SKM-1 (cell line): ENCODE measurements at regions not wholly inside any gene's neighbourhood (a gene's known extent, or its start where the extent isn't known, plus 50 kb on each side); places are given as distances from the start of the nearest gene placed in this dataset.

ENCODE experiments used
- DNase-seq: peaks from one replicate; lab custom pipeline; 2025; ENCODE audit not compliant: unreplicated experiment; lab: John Stamatoyannopoulos, UW

DNA sequence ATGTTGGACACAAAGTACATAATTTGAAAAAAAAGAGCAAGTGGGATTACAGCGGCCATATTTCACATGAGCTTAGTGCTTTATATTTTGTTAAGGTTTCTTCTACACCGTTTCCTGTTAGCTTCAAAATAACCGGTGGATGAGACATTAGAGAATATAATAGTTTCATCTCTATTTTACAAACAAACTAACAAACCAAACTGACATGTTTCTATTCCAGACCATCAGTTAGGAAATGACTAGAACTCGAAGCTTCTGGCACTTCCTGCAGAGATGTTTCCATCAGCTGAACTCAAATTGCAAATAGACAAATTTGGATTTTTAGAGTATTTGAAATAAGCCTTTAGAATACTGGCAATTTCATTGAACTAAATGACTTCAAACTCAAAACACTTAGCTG lies 86.5 kb downstream of the MTRR start:
- DNase-seq: no peak

DNA sequence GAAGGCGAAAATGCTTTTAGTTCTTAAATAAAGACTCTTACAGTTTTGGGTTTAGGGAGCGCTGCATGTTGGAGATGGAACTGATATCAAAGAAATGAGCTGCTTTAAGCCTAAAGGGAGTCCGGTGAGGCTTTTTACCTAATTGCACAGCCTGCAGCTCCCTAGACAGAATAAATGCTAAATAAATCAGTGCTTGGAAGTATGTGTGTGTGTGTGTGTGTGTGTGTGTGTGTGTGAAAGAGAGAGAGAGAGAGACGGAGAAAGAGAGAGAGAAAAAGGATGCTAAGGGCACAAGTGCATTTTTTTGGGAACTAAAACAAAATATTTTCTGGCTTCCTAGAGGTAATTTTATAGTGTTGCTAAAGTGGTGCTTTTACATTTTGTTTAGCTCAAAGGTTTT lies 88.4 kb downstream of the MTRR start:
- DNase-seq: no peak

- no peak for DNase-seq
Measured at GRCh38 chr5:7960142-7960541, 91.2 kb downstream of the MTRR start.

GRCh38 chr5:7961540-7961939 lies 92.6 kb downstream of the MTRR start:
- DNase-seq: no peak

GRCh38 chr5:7970816-7971215 lies 101.9 kb downstream of the MTRR start:
- no peak for DNase-seq

GRCh38 chr5:7976411-7977190 lies 107.7 kb downstream of the MTRR start:
- no peak for DNase-seq

- DNase-seq: no peak
Measured at GRCh38 chr5:7978114-7978513, 109.2 kb downstream of the MTRR start.

DNA sequence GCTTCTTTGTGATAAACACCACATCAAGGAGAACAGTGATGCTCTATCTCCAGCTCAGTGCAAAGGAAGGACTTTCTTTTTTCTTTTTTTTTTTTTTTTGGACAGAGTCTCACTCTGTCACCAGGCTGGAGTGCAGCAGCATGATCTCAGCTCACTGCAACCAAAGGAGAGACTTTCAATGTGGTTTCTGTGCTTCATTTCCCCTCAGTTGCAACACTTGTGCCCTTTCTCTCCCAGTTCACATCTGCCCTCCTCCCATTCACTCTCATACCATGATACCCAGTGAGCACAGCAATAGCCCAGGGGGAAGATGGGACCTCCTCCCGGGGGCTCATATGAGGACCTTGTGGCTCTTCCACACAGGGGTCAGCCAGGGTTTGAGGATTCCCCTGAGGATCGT lies 110.0 kb downstream of the MTRR start:
- DNase-seq: no peak

- DNase-seq: no peak
Measured at GRCh38 chr5:7980881-7981280, 111.9 kb downstream of the MTRR start.

DNA sequence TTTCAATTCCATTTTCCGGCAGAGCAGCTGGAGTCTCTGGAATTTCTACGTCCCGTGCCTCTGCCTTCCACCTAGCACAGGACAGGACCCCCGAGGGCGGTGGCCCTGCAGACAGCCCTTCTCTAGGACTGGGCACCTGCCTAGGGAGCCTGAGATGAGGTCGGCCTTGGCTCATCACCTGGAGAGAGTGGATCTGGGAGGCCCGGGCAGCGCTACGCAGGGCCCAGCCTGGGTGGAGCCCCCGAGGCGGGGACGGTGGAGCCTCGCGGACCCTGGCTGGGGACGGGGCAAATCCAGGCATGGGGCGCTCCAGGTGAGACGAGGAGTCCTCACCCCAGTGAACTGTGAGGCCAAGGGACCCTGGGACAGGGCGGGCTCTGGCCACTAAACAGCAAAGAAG lies 114.5 kb downstream of the MTRR start:
- DNase-seq: no peak

GRCh38 chr5:7991125-7991821 lies 122.3 kb downstream of the MTRR start:
- no peak for DNase-seq

GRCh38 chr5:7995688-7996294 lies 126.8 kb downstream of the MTRR start:
- no peak for DNase-seq

- DNase-seq: no peak
Measured at GRCh38 chr5:8005416-8005815, 136.5 kb downstream of the MTRR start.

GRCh38 chr5:8012131-8012977 lies 143.4 kb downstream of the MTRR start:
- DNase-seq: no peak

DNA sequence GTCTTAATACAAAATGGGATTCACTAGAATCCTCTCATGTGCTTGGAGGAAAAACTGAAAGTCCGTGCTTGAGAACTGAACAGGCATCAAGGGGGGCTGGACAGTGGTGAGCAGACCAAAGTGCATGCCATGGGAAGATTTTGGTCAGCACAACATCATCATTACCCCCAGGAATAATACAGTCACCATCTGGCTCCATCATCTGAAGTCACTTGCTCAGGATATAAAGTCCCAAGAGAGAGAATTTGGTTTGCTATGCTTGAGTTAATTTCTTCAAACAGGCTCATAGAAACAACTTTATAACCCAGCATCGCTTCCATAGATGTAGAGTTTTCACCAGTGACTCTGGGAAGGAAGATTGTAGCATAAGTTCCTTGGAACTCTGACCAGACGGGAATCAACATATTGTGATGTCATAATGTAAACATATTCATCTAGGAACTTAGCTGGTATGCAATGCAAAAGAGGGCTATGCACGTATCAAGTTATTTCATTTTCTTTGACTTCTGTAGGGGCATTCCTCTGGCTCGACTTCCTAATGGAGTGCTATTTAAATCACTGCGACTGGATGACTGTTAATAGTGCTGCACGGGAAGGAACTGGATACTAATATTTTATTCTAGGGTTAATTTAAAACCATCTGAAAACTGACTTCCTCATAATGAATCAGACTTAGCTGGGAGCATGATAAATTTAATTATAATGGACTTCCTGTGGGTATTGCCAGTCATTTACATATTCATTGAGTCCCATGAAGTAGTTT lies 145.2 kb downstream of the MTRR start:
- no peak for DNase-seq

GRCh38 chr5:8019719-8020218 lies 150.8 kb downstream of the MTRR start:
- DNase-seq: peak; percentile 26

DNA sequence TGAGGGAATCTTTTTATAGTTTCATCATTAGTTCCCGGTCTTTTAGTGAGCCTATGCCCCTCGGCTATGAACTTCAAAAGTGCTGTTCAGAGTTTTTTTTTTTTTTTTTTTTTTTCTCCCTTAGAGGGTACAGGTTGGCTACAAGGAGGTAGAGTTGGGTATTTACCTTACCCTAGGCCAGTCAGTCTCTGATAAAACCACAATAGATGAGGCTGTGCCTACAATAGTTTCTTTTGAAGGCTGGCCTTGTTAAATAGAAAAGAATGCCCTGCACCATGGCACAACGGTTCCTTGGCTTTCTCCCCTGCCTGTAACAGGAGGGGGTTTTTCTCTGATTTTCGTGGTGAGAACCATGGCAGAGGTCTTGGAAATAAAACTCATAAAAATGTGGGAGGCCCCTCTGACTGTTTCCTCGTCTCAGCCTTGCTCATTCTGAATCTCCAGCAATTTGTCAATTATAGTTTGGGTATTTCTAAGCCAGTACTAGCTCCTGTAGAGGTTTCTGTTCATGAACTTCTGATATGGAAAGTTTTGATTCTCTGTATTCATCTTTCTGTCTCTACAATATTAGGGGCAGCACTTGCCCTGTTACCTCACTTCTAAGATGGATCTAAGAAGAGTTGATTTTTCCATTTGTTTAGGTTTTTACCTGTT lies 152.0 kb downstream of the MTRR start:
- no peak for DNase-seq

DNA sequence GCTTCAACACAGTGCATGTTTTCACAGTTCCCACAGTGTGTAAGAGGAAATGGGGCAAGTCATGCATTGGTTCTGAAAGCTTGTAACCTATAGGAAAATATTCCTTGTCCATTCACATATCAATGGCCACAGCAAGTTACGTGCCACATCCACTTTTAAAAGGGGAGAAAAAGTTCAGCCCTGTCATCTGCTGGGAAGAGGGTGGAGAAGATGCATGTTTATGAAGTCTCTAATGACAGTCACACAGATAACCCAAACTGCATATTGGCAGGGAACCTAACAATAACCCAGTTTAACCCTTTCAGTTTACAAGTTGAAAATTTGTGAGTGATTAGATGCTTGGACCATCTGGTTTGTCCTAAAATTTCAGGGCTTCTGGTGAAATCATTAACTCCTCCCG lies 159.3 kb downstream of the MTRR start:
- DNase-seq: no peak

DNA sequence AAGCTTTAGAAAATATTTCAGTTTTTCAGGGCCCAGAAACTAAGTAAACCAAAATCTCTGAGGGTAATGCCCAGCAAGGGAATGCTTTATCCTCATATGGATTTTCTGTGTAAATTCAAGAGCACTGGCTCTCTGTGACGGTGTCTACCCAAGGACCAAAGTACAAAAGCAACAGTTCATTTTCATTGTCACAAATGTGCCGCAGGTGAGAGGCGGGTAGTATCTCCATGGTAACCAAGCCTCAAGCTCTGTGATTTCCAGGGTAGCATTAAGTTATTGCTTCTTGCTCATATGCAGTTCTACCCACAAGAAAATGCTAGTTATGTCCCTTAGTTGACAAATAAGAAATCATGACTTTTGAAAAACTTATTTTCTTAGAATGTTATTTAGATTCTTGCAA lies 164.3 kb downstream of the MTRR start:
- DNase-seq: no peak

GRCh38 chr5:8034852-8035251 lies 165.9 kb downstream of the MTRR start:
- no peak for DNase-seq
